ENCODE measurements at regions not wholly inside any gene's neighbourhood (a gene's known extent, or its start where the extent isn't known, plus 50 kb on each side); places are given as distances from the start of the nearest gene placed in this dataset.

DNA sequence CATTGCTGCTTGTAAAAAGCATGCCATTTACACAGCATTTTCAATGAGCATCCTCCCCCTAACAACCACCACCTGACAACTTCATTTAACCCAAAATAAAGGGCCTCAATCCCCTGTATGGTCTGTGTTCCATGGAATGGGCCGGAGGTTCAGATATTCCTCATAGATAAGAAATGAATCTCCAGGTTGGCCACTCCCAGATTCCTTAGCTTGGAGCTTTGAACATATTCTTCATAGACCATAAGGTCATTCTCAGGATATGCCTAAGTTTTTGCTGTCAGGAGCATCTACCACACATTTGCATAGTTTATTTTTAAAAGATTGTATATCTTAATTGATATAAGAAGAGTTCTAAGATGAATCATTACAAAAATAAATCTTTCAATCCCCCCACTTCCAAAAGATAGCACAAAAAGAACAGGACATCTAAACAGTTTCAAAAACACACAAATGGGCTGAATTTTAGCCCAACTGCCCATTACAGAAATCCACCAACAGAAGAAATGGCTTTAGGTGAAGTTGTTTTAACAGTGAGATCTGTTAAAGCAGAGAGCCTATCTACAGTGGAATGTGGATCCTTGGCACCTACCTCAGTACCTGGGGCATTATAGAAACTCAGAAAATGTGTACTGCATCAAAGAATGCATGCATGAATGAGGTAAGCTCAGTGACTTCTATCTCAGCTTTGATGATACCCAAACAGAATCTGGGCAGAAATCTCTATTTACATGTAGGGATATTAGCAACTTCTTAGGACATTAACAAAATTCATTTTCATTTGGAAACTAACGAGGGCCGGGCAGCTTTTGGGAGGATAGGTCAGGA lies 179.8 kb downstream of the SEC61B start:
- 86% methylated on average over 3 of the region's 3 CpGs for WGBS
- intact Hi-C loops (cut with DNase I), result no loop called here
- no peak for DNase-seq (ENCODE audit: low spot score)
- H3K36me3 ChIP-seq, result no peaks in the 10 kb centered on the region
- no peaks in the 10 kb centered on the region for H3K9me3 ChIP-seq
- H3K4me3 ChIP-seq, result no peak overlapping the region
- no peaks in the 10 kb centered on the region for H3K27me3 ChIP-seq (replicated peaks; ENCODE audit: insufficient read depth)
- no peak for TF ChIP-seq POLR2A (IDR thresholded peaks at IDR 0.05)
- TF ChIP-seq POLR2AphosphoS5 (IDR thresholded peaks at IDR 0.05), result no peak
- TF ChIP-seq, protein P1, sequence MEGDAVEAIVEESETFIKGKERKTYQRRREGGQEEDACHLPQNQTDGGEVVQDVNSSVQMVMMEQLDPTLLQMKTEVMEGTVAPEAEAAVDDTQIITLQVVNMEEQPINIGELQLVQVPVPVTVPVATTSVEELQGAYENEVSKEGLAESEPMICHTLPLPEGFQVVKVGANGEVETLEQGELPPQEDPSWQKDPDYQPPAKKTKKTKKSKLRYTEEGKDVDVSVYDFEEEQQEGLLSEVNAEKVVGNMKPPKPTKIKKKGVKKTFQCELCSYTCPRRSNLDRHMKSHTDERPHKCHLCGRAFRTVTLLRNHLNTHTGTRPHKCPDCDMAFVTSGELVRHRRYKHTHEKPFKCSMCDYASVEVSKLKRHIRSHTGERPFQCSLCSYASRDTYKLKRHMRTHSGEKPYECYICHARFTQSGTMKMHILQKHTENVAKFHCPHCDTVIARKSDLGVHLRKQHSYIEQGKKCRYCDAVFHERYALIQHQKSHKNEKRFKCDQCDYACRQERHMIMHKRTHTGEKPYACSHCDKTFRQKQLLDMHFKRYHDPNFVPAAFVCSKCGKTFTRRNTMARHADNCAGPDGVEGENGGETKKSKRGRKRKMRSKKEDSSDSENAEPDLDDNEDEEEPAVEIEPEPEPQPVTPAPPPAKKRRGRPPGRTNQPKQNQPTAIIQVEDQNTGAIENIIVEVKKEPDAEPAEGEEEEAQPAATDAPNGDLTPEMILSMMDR (IDR thresholded peaks at IDR 0.05), result no peak
- no peaks in the 10 kb centered on the region for H3K4me1 ChIP-seq (replicated peaks)
- no peak overlapping the region for H3K27ac ChIP-seq

DNA sequence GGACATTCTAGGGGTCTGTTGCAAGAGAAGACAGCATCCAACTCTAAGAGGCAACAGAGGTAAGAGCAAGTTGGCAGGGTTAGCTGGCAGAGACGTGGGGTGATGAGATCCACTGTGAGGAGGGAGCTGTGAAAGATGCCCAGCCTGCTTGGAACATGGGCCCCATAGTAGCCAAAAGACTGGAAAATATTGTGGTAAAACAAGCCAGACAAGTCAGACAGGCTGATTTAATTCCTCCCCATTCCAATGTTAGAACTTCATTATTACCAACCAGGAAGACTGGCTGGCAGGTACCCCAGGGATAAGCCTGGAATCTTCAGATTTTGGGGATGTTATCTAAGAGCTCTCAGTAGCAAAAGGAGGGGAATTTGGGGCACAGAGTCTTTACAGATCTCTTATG lies 181.3 kb downstream of the SEC61B start:
- intact Hi-C loops (cut with DNase I), result no loop called here
- no peaks in the 10 kb centered on the region for H3K4me1 ChIP-seq (replicated peaks)
- H3K27me3 ChIP-seq (replicated peaks; ENCODE audit: insufficient read depth), result no peaks in the 10 kb centered on the region
- no peaks in the 10 kb centered on the region for H3K36me3 ChIP-seq
- WGBS, result 50% methylated on average over 1 of the region's 1 CpG
- H3K27ac ChIP-seq, result no peak overlapping the region
- no peaks in the 10 kb centered on the region for H3K9me3 ChIP-seq
- DNase-seq (ENCODE audit: low spot score), result no peak
- no peak overlapping the region for H3K4me3 ChIP-seq
- TF ChIP-seq POLR2A (IDR thresholded peaks at IDR 0.05), result no peak
- TF ChIP-seq POLR2AphosphoS5 (IDR thresholded peaks at IDR 0.05), result no peak
- TF ChIP-seq, protein P1 (IDR thresholded peaks at IDR 0.05), result no peak

DNA sequence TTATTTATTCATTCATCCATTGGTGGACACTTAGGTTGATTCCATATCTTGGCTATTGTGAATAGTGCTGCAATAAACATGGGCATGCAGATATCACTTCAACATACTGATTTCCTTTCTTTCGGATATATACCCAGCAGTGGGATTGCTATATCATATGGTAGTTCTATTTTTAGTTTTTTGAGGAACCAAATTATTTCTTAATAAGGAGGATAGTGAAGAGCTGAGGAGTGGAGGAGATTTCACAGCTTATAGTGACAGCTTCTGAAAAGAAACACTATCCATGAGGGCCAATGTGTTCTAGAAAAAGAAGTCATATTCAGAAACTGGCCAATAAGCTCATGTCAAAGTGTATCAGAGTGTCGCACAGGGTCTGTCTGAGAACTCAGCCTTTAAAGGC lies 183.3 kb downstream of the SEC61B start:
- no peak for DNase-seq (ENCODE audit: low spot score)
- Histone ChIP-seq H3K27ac (no peak overlapping the region), H3K4me3 (no peak overlapping the region), H3K9me3 (no peaks in the 10 kb centered on the region), H3K4me1 (replicated peaks) (no peaks in the 10 kb centered on the region), H3K36me3 (no peaks in the 10 kb centered on the region), H3K27me3 (replicated peaks; ENCODE audit: insufficient read depth) (no peaks in the 10 kb centered on the region)
- intact Hi-C loops (cut with DNase I), result no loop called here
- 95% methylated on average over 2 of the region's 2 CpGs for WGBS
- TF ChIP-seq POLR2AphosphoS5 (IDR thresholded peaks at IDR 0.05) (no peak), POLR2A (IDR thresholded peaks at IDR 0.05) (no peak)

DNA sequence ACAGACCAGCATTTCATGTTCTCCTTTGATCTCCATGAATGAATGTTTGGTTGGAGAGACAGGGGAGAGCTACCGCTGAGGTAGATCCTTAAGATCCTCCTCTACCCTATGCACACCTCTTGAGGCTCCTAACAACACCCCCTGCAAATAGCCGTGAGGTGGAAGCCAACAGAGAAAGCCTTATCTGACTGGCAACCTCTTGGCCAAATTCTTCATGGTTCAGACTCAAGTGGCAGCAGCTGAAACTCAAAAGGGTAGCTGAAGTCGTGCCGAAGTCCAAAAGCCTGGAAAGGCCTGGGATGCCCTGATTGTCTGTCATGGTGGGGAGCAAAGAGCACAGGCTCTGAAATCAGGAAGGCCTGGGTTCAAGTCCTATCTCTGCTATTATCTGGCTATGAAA lies 184.9 kb downstream of the SEC61B start:
- H3K27ac ChIP-seq, result no peak overlapping the region
- H3K9me3 ChIP-seq, result no peaks in the 10 kb centered on the region
- H3K4me1 ChIP-seq (replicated peaks), result no peaks in the 10 kb centered on the region
- no peak overlapping the region for H3K4me3 ChIP-seq
- no peaks in the 10 kb centered on the region for H3K36me3 ChIP-seq
- no peak for TF ChIP-seq POLR2AphosphoS5 (IDR thresholded peaks at IDR 0.05)
- no peak for TF ChIP-seq POLR2A (IDR thresholded peaks at IDR 0.05)
- TF ChIP-seq, protein P1 (IDR thresholded peaks at IDR 0.05), result no peak
- DNase-seq (ENCODE audit: low spot score), result no peak
- intact Hi-C loops (cut with DNase I), result no loop called here
- WGBS, result 79% methylated on average over 4 of the region's 4 CpGs
- no peaks in the 10 kb centered on the region for H3K27me3 ChIP-seq (replicated peaks; ENCODE audit: insufficient read depth)

DNA sequence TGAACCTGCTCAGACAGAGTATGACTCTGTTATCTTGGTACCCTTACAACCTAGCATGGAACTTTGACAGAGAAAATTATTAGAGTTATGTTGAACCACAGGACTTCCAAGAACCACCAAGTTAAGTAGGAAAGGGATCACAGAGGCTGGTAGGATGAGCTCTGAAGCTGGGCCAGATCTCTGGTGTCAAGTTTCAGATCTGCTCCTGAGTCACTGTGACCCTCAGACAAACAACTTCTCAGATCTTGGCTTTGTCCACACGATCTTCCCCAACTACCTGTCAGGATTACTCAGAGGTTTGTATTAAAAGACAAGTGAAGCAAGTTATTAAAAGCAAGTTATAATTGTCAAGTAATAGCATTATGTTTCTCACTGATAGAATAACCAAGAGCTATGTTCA lies 189.0 kb downstream of the SEC61B start:
- TF ChIP-seq POLR2AphosphoS5 (IDR thresholded peaks at IDR 0.05), result no peak
- TF ChIP-seq, protein P1 (IDR thresholded peaks at IDR 0.05), result no peak
- no peak for TF ChIP-seq POLR2A (IDR thresholded peaks at IDR 0.05)
- WGBS, result 18% methylated on average over 1 of the region's 1 CpG
- no peaks in the 10 kb centered on the region for H3K36me3 ChIP-seq
- DNase-seq (ENCODE audit: low spot score), result no peak
- no peaks in the 10 kb centered on the region for H3K9me3 ChIP-seq
- H3K4me3 ChIP-seq, result no peak overlapping the region
- H3K4me1 ChIP-seq (replicated peaks), result no peaks in the 10 kb centered on the region
- intact Hi-C loops (cut with DNase I), result no loop called here
- no peaks in the 10 kb centered on the region for H3K27me3 ChIP-seq (replicated peaks; ENCODE audit: insufficient read depth)
- no peak overlapping the region for H3K27ac ChIP-seq
